ENCODE measurements at regions not wholly inside any gene's neighbourhood (a gene's known extent, or its start where the extent isn't known, plus 50 kb on each side); places are given as distances from the start of the nearest gene placed in this dataset.
A peak's percentile ranks its signal among the peaks of the same experiment; 100 is the strongest.

GRCh38 chr14:61113561-61114225, 132.6 kb downstream of the SLC38A6 start:
- H3K27ac ChIP-seq (ENCODE audit: low read depth, low read length), result no peak overlapping the region
- no peaks in the 10 kb centered on the region for H3K27me3 ChIP-seq (ENCODE audit: control insufficient read depth in 5 of 5, insufficient read depth in 4 of 5, low read length in 5 of 5)
- H3K9ac ChIP-seq (ENCODE audit: low read length in 5 of 5), result no peak overlapping the region
- H3K4me1 ChIP-seq (ENCODE audit: control insufficient read depth in 5 of 5, insufficient read depth in 5 of 5, low read length in 5 of 5), result peaks cover 0 to 12% (median 8%) of the 10 kb centered on the region in 5 donors
- no peak overlapping the region for H3K4me3 ChIP-seq (ENCODE audit: low read depth in 1 of 5, low read length in 5 of 5)
- no peaks in the 10 kb centered on the region for H3K36me3 ChIP-seq (ENCODE audit: control insufficient read depth in 5 of 5, insufficient read depth in 5 of 5, low read length in 5 of 5)
- peaks cover 0 to 9% (median 0%) of the 10 kb centered on the region in 5 donors for H3K9me3 ChIP-seq (ENCODE audit: control insufficient read depth in 5 of 5, low read length in 5 of 5)

- Histone ChIP-seq H3K4me3 (ENCODE audit: low read depth in 1 of 5, low read length in 5 of 5) (no peak overlapping the region), H3K9ac (ENCODE audit: low read length in 5 of 5) (no peak overlapping the region), H3K36me3 (ENCODE audit: control insufficient read depth in 5 of 5, insufficient read depth in 5 of 5, low read length in 5 of 5) (no peaks in the 10 kb centered on the region), H3K27ac (ENCODE audit: low read depth, low read length) (no peak overlapping the region), H3K9me3 (ENCODE audit: control insufficient read depth in 5 of 5, low read length in 5 of 5) (peaks cover 0 to 9% (median 0%) of the 10 kb centered on the region in 5 donors), H3K4me1 (ENCODE audit: control insufficient read depth in 5 of 5, insufficient read depth in 5 of 5, low read length in 5 of 5) (peaks cover 6 to 24% (median 20%) of the 10 kb centered on the region in 5 donors), H3K27me3 (ENCODE audit: control insufficient read depth in 5 of 5, insufficient read depth in 4 of 5, low read length in 5 of 5) (no peaks in the 10 kb centered on the region)
Observed at GRCh38 chr14:61112506-61112905, 131.5 kb downstream of the SLC38A6 start.

DNA sequence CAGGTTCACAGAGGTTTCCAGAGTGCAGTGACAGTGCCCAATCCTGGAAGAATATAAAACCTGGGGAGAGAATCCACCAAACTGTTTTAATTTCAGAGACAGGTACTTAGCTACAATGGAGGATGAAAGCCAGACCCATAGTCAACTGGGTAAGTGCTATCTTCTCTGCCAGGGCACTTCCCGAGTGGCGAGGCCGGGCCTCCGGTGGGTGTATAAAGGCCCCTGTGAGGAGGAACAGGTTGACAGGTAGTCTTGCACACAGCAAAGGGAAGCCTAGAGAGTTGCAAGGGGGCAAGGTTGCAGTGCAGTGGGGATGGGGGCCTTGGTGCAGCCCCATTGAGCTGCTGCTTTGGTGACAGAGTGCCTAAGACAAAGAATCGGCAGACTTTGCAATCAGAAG, 130.7 kb downstream of the SLC38A6 start:
- peaks cover 0 to 9% (median 0%) of the 10 kb centered on the region in 5 donors for H3K9me3 ChIP-seq (ENCODE audit: control insufficient read depth in 5 of 5, low read length in 5 of 5)
- no peak overlapping the region for H3K4me3 ChIP-seq (ENCODE audit: low read depth in 1 of 5, low read length in 5 of 5)
- H3K36me3 ChIP-seq (ENCODE audit: control insufficient read depth in 5 of 5, insufficient read depth in 5 of 5, low read length in 5 of 5), result no peaks in the 10 kb centered on the region
- H3K27me3 ChIP-seq (ENCODE audit: control insufficient read depth in 5 of 5, insufficient read depth in 4 of 5, low read length in 5 of 5), result no peaks in the 10 kb centered on the region
- no peak overlapping the region for H3K9ac ChIP-seq (ENCODE audit: low read length in 5 of 5)
- H3K4me1 ChIP-seq (ENCODE audit: control insufficient read depth in 5 of 5, insufficient read depth in 5 of 5, low read length in 5 of 5), result peaks cover 10 to 32% (median 27%) of the 10 kb centered on the region in 5 donors
- no peak overlapping the region for H3K27ac ChIP-seq (ENCODE audit: low read depth, low read length)

- Histone ChIP-seq H3K4me1 (ENCODE audit: control insufficient read depth in 5 of 5, insufficient read depth in 5 of 5, low read length in 5 of 5) (peaks cover 10 to 32% (median 29%) of the 10 kb centered on the region in 5 donors), H3K9ac (ENCODE audit: low read length in 5 of 5) (no peak overlapping the region), H3K36me3 (ENCODE audit: control insufficient read depth in 5 of 5, insufficient read depth in 5 of 5, low read length in 5 of 5) (no peaks in the 10 kb centered on the region), H3K4me3 (ENCODE audit: low read depth in 1 of 5, low read length in 5 of 5) (no peak overlapping the region), H3K9me3 (ENCODE audit: control insufficient read depth in 5 of 5, low read length in 5 of 5) (peaks cover 0 to 9% (median 0%) of the 10 kb centered on the region in 5 donors), H3K27me3 (ENCODE audit: control insufficient read depth in 5 of 5, insufficient read depth in 4 of 5, low read length in 5 of 5) (no peaks in the 10 kb centered on the region), H3K27ac (ENCODE audit: low read depth, low read length) (no peak overlapping the region)
Observed at GRCh38 chr14:61111209-61111665, 130.2 kb downstream of the SLC38A6 start.

GRCh38 chr14:61110316-61111082, 129.5 kb downstream of the SLC38A6 start:
- peaks cover 0 to 9% (median 0%) of the 10 kb centered on the region in 5 donors for H3K9me3 ChIP-seq (ENCODE audit: control insufficient read depth in 5 of 5, low read length in 5 of 5)
- no peak overlapping the region for H3K9ac ChIP-seq (ENCODE audit: low read length in 5 of 5)
- H3K27ac ChIP-seq (ENCODE audit: low read depth, low read length), result no peak overlapping the region
- H3K4me1 ChIP-seq (ENCODE audit: control insufficient read depth in 5 of 5, insufficient read depth in 5 of 5, low read length in 5 of 5), result peaks cover 10 to 32% (median 29%) of the 10 kb centered on the region in 5 donors
- no peaks in the 10 kb centered on the region for H3K36me3 ChIP-seq (ENCODE audit: control insufficient read depth in 5 of 5, insufficient read depth in 5 of 5, low read length in 5 of 5)
- H3K27me3 ChIP-seq (ENCODE audit: control insufficient read depth in 5 of 5, insufficient read depth in 4 of 5, low read length in 5 of 5), result no peaks in the 10 kb centered on the region
- H3K4me3 ChIP-seq (ENCODE audit: low read depth in 1 of 5, low read length in 5 of 5), result no peak overlapping the region

- H3K4me1 ChIP-seq (ENCODE audit: control insufficient read depth in 5 of 5, insufficient read depth in 5 of 5, low read length in 5 of 5), result peaks cover 12 to 38% (median 35%) of the 10 kb centered on the region in 5 donors
- H3K9me3 ChIP-seq (ENCODE audit: control insufficient read depth in 5 of 5, low read length in 5 of 5), result peaks cover 0 to 5% (median 0%) of the 10 kb centered on the region in 5 donors
- no peak overlapping the region for H3K9ac ChIP-seq (ENCODE audit: low read length in 5 of 5)
- H3K36me3 ChIP-seq (ENCODE audit: control insufficient read depth in 5 of 5, insufficient read depth in 5 of 5, low read length in 5 of 5), result no peaks in the 10 kb centered on the region
- H3K27me3 ChIP-seq (ENCODE audit: control insufficient read depth in 5 of 5, insufficient read depth in 4 of 5, low read length in 5 of 5), result no peaks in the 10 kb centered on the region
- H3K27ac ChIP-seq (ENCODE audit: low read depth, low read length), result no peak overlapping the region
- H3K4me3 ChIP-seq (ENCODE audit: low read depth in 1 of 5, low read length in 5 of 5), result no peak overlapping the region
Observed at GRCh38 chr14:61109288-61109687, 128.2 kb downstream of the SLC38A6 start.

DNA sequence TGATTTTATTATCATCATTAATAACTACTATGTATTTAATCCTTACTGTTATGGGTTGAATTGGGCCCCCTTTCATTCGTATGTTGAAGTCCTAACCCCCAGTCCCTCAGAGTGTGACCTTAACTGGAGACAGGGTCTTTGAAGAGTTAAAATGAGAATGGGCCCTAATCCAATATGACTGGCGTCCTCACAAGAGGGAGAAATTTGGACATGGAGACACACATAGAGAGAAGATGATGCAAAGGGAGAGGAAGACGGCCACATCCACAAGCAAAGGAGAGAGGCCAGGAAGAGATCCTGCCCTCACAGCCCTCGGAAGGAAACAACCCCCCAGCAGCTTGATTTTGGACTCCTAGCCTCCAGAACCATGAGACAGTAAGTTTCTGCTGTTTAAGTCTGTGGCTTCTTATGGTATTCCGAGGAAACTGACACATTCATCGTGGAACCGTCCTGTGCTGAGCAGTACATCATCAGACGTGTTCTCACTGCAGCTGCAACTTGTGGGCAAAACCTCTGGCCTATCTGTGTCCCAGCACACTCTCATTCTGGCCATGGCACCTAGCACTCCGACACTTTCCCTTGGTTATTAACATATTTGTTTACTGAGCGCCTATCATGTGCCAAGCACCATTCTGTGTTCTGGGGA, 127.6 kb downstream of the SLC38A6 start:
- peaks cover 16 to 43% (median 39%) of the 10 kb centered on the region in 5 donors for H3K4me1 ChIP-seq (ENCODE audit: control insufficient read depth in 5 of 5, insufficient read depth in 5 of 5, low read length in 5 of 5)
- H3K27ac ChIP-seq (ENCODE audit: low read depth, low read length), result peak overlapping the region; percentile 39
- no peaks in the 10 kb centered on the region for H3K9me3 ChIP-seq (ENCODE audit: control insufficient read depth in 5 of 5, low read length in 5 of 5)
- no peak overlapping the region for H3K9ac ChIP-seq (ENCODE audit: low read length in 5 of 5)
- H3K4me3 ChIP-seq (ENCODE audit: low read depth in 1 of 5, low read length in 5 of 5), result no peak overlapping the region
- H3K27me3 ChIP-seq (ENCODE audit: control insufficient read depth in 5 of 5, insufficient read depth in 4 of 5, low read length in 5 of 5), result no peaks in the 10 kb centered on the region
- H3K36me3 ChIP-seq (ENCODE audit: control insufficient read depth in 5 of 5, insufficient read depth in 5 of 5, low read length in 5 of 5), result no peaks in the 10 kb centered on the region

DNA sequence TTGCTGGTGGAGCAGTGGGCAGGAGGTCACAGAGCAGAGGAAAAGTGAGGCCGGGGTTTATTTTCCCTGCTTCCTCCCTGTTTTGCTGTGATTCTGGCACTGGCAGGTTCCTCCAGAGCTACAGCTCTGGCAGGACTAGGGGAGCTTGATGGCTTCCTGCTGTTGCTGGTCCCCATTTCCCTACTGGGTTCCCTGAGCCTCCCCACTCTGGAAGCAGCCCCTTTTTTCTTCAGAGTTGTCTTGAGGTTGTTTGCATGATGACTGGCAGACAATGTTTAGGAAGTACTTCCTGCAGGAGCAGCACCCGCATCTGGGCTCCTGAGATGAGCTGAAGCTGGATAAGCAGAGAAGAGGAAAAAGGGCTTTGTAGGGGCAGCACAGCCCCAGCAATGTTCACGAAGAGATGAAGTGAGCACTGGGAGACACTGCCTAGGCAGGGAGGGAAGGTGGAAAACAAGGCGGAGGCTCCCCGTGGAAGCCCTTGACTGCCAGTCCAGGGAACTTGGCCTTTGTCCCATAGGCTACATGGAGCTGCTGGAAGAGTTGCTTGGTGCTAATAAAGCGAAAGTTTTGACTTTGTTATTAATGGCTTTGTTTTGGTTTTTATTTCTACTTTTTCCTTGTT, 126.9 kb downstream of the SLC38A6 start:
- H3K27ac ChIP-seq (ENCODE audit: low read depth, low read length), result peak overlapping the region; percentile 39
- H3K9me3 ChIP-seq (ENCODE audit: control insufficient read depth in 5 of 5, low read length in 5 of 5), result no peaks in the 10 kb centered on the region
- H3K27me3 ChIP-seq (ENCODE audit: control insufficient read depth in 5 of 5, insufficient read depth in 4 of 5, low read length in 5 of 5), result no peaks in the 10 kb centered on the region
- H3K9ac ChIP-seq (ENCODE audit: low read length in 5 of 5), result no peak overlapping the region
- H3K36me3 ChIP-seq (ENCODE audit: control insufficient read depth in 5 of 5, insufficient read depth in 5 of 5, low read length in 5 of 5), result no peaks in the 10 kb centered on the region
- peak overlapping the region in 2 of 5 donors; percentile 32 to 38 for H3K4me3 ChIP-seq (ENCODE audit: low read depth in 1 of 5, low read length in 5 of 5)
- H3K4me1 ChIP-seq (ENCODE audit: control insufficient read depth in 5 of 5, insufficient read depth in 5 of 5, low read length in 5 of 5), result peaks cover 22 to 48% (median 44%) of the 10 kb centered on the region in 5 donors

- no peaks in the 10 kb centered on the region for H3K9me3 ChIP-seq (ENCODE audit: control insufficient read depth in 5 of 5, low read length in 5 of 5)
- no peak overlapping the region for H3K9ac ChIP-seq (ENCODE audit: low read length in 5 of 5)
- H3K4me1 ChIP-seq (ENCODE audit: control insufficient read depth in 5 of 5, insufficient read depth in 5 of 5, low read length in 5 of 5), result peaks cover 31 to 57% (median 51%) of the 10 kb centered on the region in 5 donors
- no peaks in the 10 kb centered on the region for H3K36me3 ChIP-seq (ENCODE audit: control insufficient read depth in 5 of 5, insufficient read depth in 5 of 5, low read length in 5 of 5)
- H3K27ac ChIP-seq (ENCODE audit: low read depth, low read length), result peak overlapping the region; percentile 39
- no peaks in the 10 kb centered on the region for H3K27me3 ChIP-seq (ENCODE audit: control insufficient read depth in 5 of 5, insufficient read depth in 4 of 5, low read length in 5 of 5)
- H3K4me3 ChIP-seq (ENCODE audit: low read depth in 1 of 5, low read length in 5 of 5), result peak overlapping the region in 2 of 5 donors; percentile 38 to 49
Observed at GRCh38 chr14:61106959-61107641, 126.1 kb downstream of the SLC38A6 start.

Measured in subcutaneous abdominal adipose tissue (tissue), 5 donors.